ENCODE measurements at regions not wholly inside any gene's neighbourhood (a gene's known extent, or its start where the extent isn't known, plus 50 kb on each side); places are given as distances from the start of the nearest gene placed in this dataset.

GRCh38 chr3:178090899-178091298 is 445.3 kb upstream of the KCNMB2 start:
- no peak for DNase-seq (ENCODE audit: low spot score)
- no peak for TF ChIP-seq CTCF (IDR thresholded peaks at IDR 0.05; ENCODE audit: extremely low read depth, insufficient read depth, missing control alignments)
- in situ Hi-C loops (cut with MboI; ENCODE audit: low pct_unique_long_range_greater_than_20kb, low sequenced_read_pairs, unreplicated experiment), result no loop called here

- no peak for TF ChIP-seq CTCF (IDR thresholded peaks at IDR 0.05; ENCODE audit: extremely low read depth, insufficient read depth, missing control alignments)
- no peak for DNase-seq (ENCODE audit: low spot score)
- in situ Hi-C loops (cut with MboI; ENCODE audit: low pct_unique_long_range_greater_than_20kb, low sequenced_read_pairs, unreplicated experiment), result no loop called here
Observed at GRCh38 chr3:178095522-178095921, 440.7 kb upstream of the KCNMB2 start.

GRCh38 chr3:178096955-178097354 is 439.3 kb upstream of the KCNMB2 start:
- TF ChIP-seq CTCF (IDR thresholded peaks at IDR 0.05; ENCODE audit: extremely low read depth, insufficient read depth, missing control alignments), result no peak
- in situ Hi-C loops (cut with MboI; ENCODE audit: low pct_unique_long_range_greater_than_20kb, low sequenced_read_pairs, unreplicated experiment), result no loop called here
- DNase-seq (ENCODE audit: low spot score), result no peak

- no peak for TF ChIP-seq CTCF (IDR thresholded peaks at IDR 0.05; ENCODE audit: extremely low read depth, insufficient read depth, missing control alignments)
- in situ Hi-C loops (cut with MboI; ENCODE audit: low pct_unique_long_range_greater_than_20kb, low sequenced_read_pairs, unreplicated experiment), result no loop called here
- DNase-seq (ENCODE audit: low spot score), result no peak
Observed at GRCh38 chr3:178097576-178097975, 438.7 kb upstream of the KCNMB2 start.

- no peak for DNase-seq (ENCODE audit: low spot score)
- in situ Hi-C loops (cut with MboI; ENCODE audit: low pct_unique_long_range_greater_than_20kb, low sequenced_read_pairs, unreplicated experiment), result no loop called here
- no peak for TF ChIP-seq CTCF (IDR thresholded peaks at IDR 0.05; ENCODE audit: extremely low read depth, insufficient read depth, missing control alignments)
Observed at GRCh38 chr3:178099274-178099673, 437.0 kb upstream of the KCNMB2 start.

GRCh38 chr3:178099862-178100261 is 436.4 kb upstream of the KCNMB2 start:
- TF ChIP-seq CTCF (IDR thresholded peaks at IDR 0.05; ENCODE audit: extremely low read depth, insufficient read depth, missing control alignments), result no peak
- in situ Hi-C loops (cut with MboI; ENCODE audit: low pct_unique_long_range_greater_than_20kb, low sequenced_read_pairs, unreplicated experiment), result no loop called here
- DNase-seq (ENCODE audit: low spot score), result no peak

- no peak for TF ChIP-seq CTCF (IDR thresholded peaks at IDR 0.05; ENCODE audit: extremely low read depth, insufficient read depth, missing control alignments)
- in situ Hi-C loops (cut with MboI; ENCODE audit: low pct_unique_long_range_greater_than_20kb, low sequenced_read_pairs, unreplicated experiment), result no loop called here
- DNase-seq (ENCODE audit: low spot score), result no peak
Observed at GRCh38 chr3:178100908-178101307, 435.3 kb upstream of the KCNMB2 start.
